ENCODE measurements at regions not wholly inside any gene's neighbourhood (a gene's known extent, or its start where the extent isn't known, plus 50 kb on each side); places are given as distances from the start of the nearest gene placed in this dataset.

DNA sequence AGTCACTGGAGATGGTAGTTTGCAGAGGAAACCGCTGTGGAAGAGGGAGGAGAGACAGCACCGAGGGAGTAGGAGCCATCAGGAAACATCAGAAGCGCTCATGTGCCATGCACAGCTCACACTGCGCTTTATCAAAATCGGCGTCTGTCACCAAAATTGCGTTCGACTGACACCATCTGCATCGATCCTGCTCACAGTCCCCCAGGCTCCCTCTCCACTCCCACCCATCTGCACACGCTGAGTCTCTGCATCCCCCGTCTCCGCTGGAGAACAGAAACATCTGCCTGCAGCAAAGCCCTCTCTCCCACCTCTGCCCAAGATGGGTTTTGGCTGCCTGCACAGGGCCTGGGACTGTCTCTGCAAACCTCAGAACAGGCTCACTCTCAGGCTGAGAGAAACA is 187.5 kb upstream of the RPL38 start:
- TF ChIP-seq POLR2AphosphoS5 (IDR thresholded peaks at IDR 0.05; ENCODE audit: borderline replicate concordance, low read depth, low read length) = no peak
- no peak for TF ChIP-seq EZH2 (IDR thresholded peaks at IDR 0.05)

Measured in SK-N-MC (cell line).